Liver (tissue), 3 donors: ENCODE measurements at regions not wholly inside any gene's neighbourhood (a gene's known extent, or its start where the extent isn't known, plus 50 kb on each side); places are given as distances from the start of the nearest gene placed in this dataset.
A peak's percentile ranks its signal among the peaks of the same experiment; 100 is the strongest.

Experiments
- CTCF ChIP-seq: fragments of 150-350 bp; IDR thresholded peaks from 2 replicates; pipeline ENCODE4 v1.5.1; 2017; ENCODE audit warnings: improper control_type of control experiment, low read depth, low read length; ENCODE audit not compliant: missing input control
- FOXA1 ChIP-seq: IDR thresholded peaks from 2 replicates; pipeline ENCODE4 v1.6.1; 2016; ENCODE audit warnings: antibody characterized with exemption
- GABPA ChIP-seq, 2 donors: IDR thresholded peaks in 1 of 2; conservative IDR thresholded peaks in 1 of 2; 2 replicates each; pipeline ENCODE4 v1.6.1; 2016; ENCODE audit warnings: antibody characterized with exemption in 2 of 2, mild to moderate bottlenecking in 1 of 2, moderate library complexity in 1 of 2
- HNF4A ChIP-seq, 2 donors: conservative IDR thresholded peaks; 2 replicates each; pipeline ENCODE4 v1.6.1; 2016; ENCODE audit warnings: antibody characterized with exemption in 2 of 2, mild to moderate bottlenecking in 2 of 2
- MAX ChIP-seq: IDR thresholded peaks from 2 replicates; pipeline ENCODE4 v1.6.1; 2016; ENCODE audit warnings: antibody characterized with exemption
- RAD21 ChIP-seq, 2 donors: IDR thresholded peaks; 2 replicates each; pipeline ENCODE4 v1.6.1; 2016; ENCODE audit warnings: antibody characterized with exemption in 2 of 2, mild to moderate bottlenecking in 2 of 2
- RXRA ChIP-seq, 2 donors: IDR thresholded peaks; 2 replicates each; pipeline ENCODE4 v1.6.1; 2017 to 2018; ENCODE audit warnings: antibody characterized with exemption in 2 of 2, mild to moderate bottlenecking in 1 of 2
- SP1 ChIP-seq: IDR thresholded peaks from 2 replicates; pipeline ENCODE4 v1.6.1; 2018; ENCODE audit warnings: antibody characterized with exemption, mild to moderate bottlenecking
- TAF1 ChIP-seq: conservative IDR thresholded peaks from 2 replicates; pipeline ENCODE4 v1.6.1; 2016; ENCODE audit warnings: antibody characterized with exemption, mild to moderate bottlenecking
- YY1 ChIP-seq: IDR thresholded peaks from 2 replicates; pipeline ENCODE4 v1.6.1; 2016; ENCODE audit warnings: antibody characterized with exemption, mild to moderate bottlenecking
- TF ChIP-seq, protein P1 (sequence below): IDR thresholded peaks from 2 replicates; pipeline ENCODE4 v1.6.1; 2016; ENCODE audit warnings: antibody characterized with exemption
- donor health status: healthy.
- donor health status: healthy.

DNA sequence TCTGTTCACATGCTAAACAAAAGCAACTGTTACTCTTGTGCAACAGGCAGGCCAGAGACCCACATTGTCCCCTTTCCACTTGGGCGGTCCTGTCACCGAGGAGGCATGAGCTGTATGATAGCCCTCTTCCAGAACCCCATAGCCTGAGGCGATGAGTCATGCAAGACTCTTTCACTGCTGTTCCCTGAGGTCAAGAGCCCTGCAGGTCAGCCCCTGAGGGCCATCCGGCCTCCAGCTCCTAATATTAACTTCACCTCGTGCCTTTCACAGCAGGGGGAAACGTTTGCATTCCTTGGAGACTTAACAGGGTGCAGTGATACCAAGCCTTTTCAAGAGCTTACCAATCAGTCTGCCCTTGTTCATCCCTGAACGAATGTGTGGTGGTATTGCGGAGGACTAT lies 253.3 kb upstream of the ECI2 start:
- TF ChIP-seq CTCF (no peak), TAF1 (no peak), MAX (no peak), YY1 (no peak), RAD21 (IDR thresholded peaks at IDR 0.05) (no peak), HNF4A (conservative IDR thresholded peaks at IDR 0.05) (no peak), FOXA1 (no peak), SP1 (no peak), GABPA (IDR thresholded peaks at IDR 0.05 in 1 of 2, conservative IDR thresholded peaks at IDR 0.05 in 1 of 2) (no peak), RXRA (IDR thresholded peaks at IDR 0.05) (peak in 1 of 2 donors; percentile 25)
- TF ChIP-seq, protein P1, sequence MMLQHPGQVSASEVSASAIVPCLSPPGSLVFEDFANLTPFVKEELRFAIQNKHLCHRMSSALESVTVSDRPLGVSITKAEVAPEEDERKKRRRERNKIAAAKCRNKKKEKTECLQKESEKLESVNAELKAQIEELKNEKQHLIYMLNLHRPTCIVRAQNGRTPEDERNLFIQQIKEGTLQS, result no peak
